Vagina (tissue), 2 donors: ENCODE measurements at regions not wholly inside any gene's neighbourhood (a gene's known extent, or its start where the extent isn't known, plus 50 kb on each side); places are given as distances from the start of the nearest gene placed in this dataset.

Experiments
- DNase-seq, 2 donors: peaks; one replicate each; pipeline ENCODE4 v3.0.0-alpha.2; 2017; ENCODE audit errors: extremely low spot score in 2 of 2
- H3K27ac ChIP-seq: fragments of 200-600 bp; sonication (generic); one replicate; pipeline ENCODE4 v1.5.1; 2019
- H3K27me3 ChIP-seq: fragments of 200-600 bp; sonication (generic); one replicate; pipeline ENCODE4 v1.5.1; 2019
- H3K36me3 ChIP-seq, 2 donors: fragments of 200-600 bp; sonication (generic); one replicate each; pipeline ENCODE4 v1.5.1; 2017 to 2019
- H3K4me1 ChIP-seq: fragments of 200-600 bp; sonication (generic); one replicate; pipeline ENCODE4 v1.5.1; 2019
- H3K4me3 ChIP-seq, 2 donors: fragments of 200-600 bp; sonication (generic); 1 replicate in 1 of 2; 2 replicates in 1 of 2; pipeline ENCODE4 v1.5.1; 2016 to 2019
- H3K9me3 ChIP-seq: fragments of 200-600 bp; sonication (generic); one replicate; pipeline ENCODE4 v1.5.1; 2019
- CTCF ChIP-seq, 3 experiments: fragments of 450-650 bp in 2 of 3; fragments of 200-600 bp in 1 of 3; sonication (generic) in 1 of 3; IDR thresholded peaks; one replicate each; pipeline ENCODE4 v1.5.1; 2017 to 2019; ENCODE audit warnings: antibody characterized with exemption in 3 of 3, mild to moderate bottlenecking in 2 of 3, moderate library complexity in 2 of 3
- POLR2A ChIP-seq, 2 donors: fragments of 450-650 bp; IDR thresholded peaks; one replicate each; pipeline ENCODE4 v1.6.1; 2017; ENCODE audit warnings: antibody characterized with exemption in 2 of 2, mild to moderate bottlenecking in 2 of 2, moderate library complexity in 2 of 2
- POLR2AphosphoS5 ChIP-seq, 2 donors: sonication (generic); formaldehyde crosslinking; IDR thresholded peaks; one replicate each; pipeline ENCODE4 v1.9.0; 2017; ENCODE audit warnings: antibody characterized with exemption in 2 of 2, mild to moderate bottlenecking in 2 of 2, low read depth in 1 of 2; ENCODE audit not compliant: insufficient read depth in 1 of 2
- intact Hi-C: fragments of 100-400 bp; cut with DNase I; formaldehyde crosslinking; loops from one replicate; pipeline ENCODE4 v1.15.1; 2023

GRCh38 chr4:38320343-38320695 lies 343.7 kb upstream of the KLF3 start:
- no peak for TF ChIP-seq CTCF (IDR thresholded peaks at IDR 0.05)
- TF ChIP-seq POLR2AphosphoS5 (IDR thresholded peaks at IDR 0.05; ENCODE audit: insufficient read depth in 1 of 2, low read depth in 1 of 2), result no peak
- no peak for TF ChIP-seq POLR2A (IDR thresholded peaks at IDR 0.05)
- Histone ChIP-seq H3K4me1 (peaks cover 30% of the 10 kb centered on the region), H3K9me3 (no peaks in the 10 kb centered on the region), H3K36me3 (no peaks in the 10 kb centered on the region), H3K4me3 (no peak overlapping the region), H3K27me3 (no peaks in the 10 kb centered on the region), H3K27ac (peak overlapping the region; percentile 88)
- intact Hi-C loops, result no loop called here
- DNase-seq, result no peak

- H3K9me3 ChIP-seq, result no peaks in the 10 kb centered on the region
- H3K27me3 ChIP-seq, result no peaks in the 10 kb centered on the region
- H3K4me1 ChIP-seq, result peaks cover 30% of the 10 kb centered on the region
- no peak overlapping the region for H3K4me3 ChIP-seq
- no peak overlapping the region for H3K27ac ChIP-seq
- DNase-seq, result no peak
- TF ChIP-seq POLR2A (IDR thresholded peaks at IDR 0.05) (no peak), POLR2AphosphoS5 (IDR thresholded peaks at IDR 0.05; ENCODE audit: insufficient read depth in 1 of 2, low read depth in 1 of 2) (no peak), CTCF (IDR thresholded peaks at IDR 0.05) (no peak)
- intact Hi-C loops, result no loop called here
- H3K36me3 ChIP-seq, result no peaks in the 10 kb centered on the region
These were observed 343.2 kb upstream of the KLF3 start for GRCh38 chr4:38320833-38321232.

GRCh38 chr4:38322714-38323113 lies 341.3 kb upstream of the KLF3 start:
- Histone ChIP-seq H3K36me3 (no peaks in the 10 kb centered on the region), H3K4me3 (no peak overlapping the region), H3K9me3 (no peaks in the 10 kb centered on the region), H3K27ac (peak overlapping the region; percentile 11), H3K27me3 (no peaks in the 10 kb centered on the region), H3K4me1 (peaks cover 27% of the 10 kb centered on the region)
- intact Hi-C loops, result no loop called here
- no peak for DNase-seq
- TF ChIP-seq POLR2A (IDR thresholded peaks at IDR 0.05) (no peak), CTCF (IDR thresholded peaks at IDR 0.05) (no peak), POLR2AphosphoS5 (IDR thresholded peaks at IDR 0.05; ENCODE audit: insufficient read depth in 1 of 2, low read depth in 1 of 2) (no peak)

- Histone ChIP-seq H3K27me3 (no peaks in the 10 kb centered on the region), H3K9me3 (no peaks in the 10 kb centered on the region), H3K4me3 (no peak overlapping the region), H3K27ac (peak overlapping the region; percentile 11), H3K36me3 (no peaks in the 10 kb centered on the region), H3K4me1 (peaks cover 23% of the 10 kb centered on the region)
- intact Hi-C loops, result no loop called here
- no peak for DNase-seq
- no peak for TF ChIP-seq POLR2A (IDR thresholded peaks at IDR 0.05)
- no peak for TF ChIP-seq POLR2AphosphoS5 (IDR thresholded peaks at IDR 0.05; ENCODE audit: insufficient read depth in 1 of 2, low read depth in 1 of 2)
- no peak for TF ChIP-seq CTCF (IDR thresholded peaks at IDR 0.05)
These were observed 340.8 kb upstream of the KLF3 start for GRCh38 chr4:38323141-38323641.

- Histone ChIP-seq H3K4me1 (peaks cover 8% of the 10 kb centered on the region), H3K27ac (no peak overlapping the region), H3K27me3 (no peaks in the 10 kb centered on the region), H3K4me3 (no peak overlapping the region), H3K9me3 (no peaks in the 10 kb centered on the region), H3K36me3 (no peaks in the 10 kb centered on the region)
- no peak for DNase-seq
- no peak for TF ChIP-seq POLR2AphosphoS5 (IDR thresholded peaks at IDR 0.05; ENCODE audit: insufficient read depth in 1 of 2, low read depth in 1 of 2)
- no peak for TF ChIP-seq CTCF (IDR thresholded peaks at IDR 0.05)
- TF ChIP-seq POLR2A (IDR thresholded peaks at IDR 0.05), result no peak
- intact Hi-C loops, result no loop called here
These were observed 339.0 kb upstream of the KLF3 start for GRCh38 chr4:38324861-38325628.
